NB4 (cell line): ENCODE measurements at regions not wholly inside any gene's neighbourhood (a gene's known extent, or its start where the extent isn't known, plus 50 kb on each side); places are given as distances from the start of the nearest gene placed in this dataset.

Source experiments
- DNase-seq: peaks from one replicate; pipeline ENCODE4 v3.0.0; 2010; ENCODE audit warnings: low read depth
- H3K4me3 ChIP-seq: one replicate; pipeline ENCODE4 v1.5.1; 2011; ENCODE audit warnings: mild to moderate bottlenecking, low read depth, low read length, moderate library complexity
- CTCF ChIP-seq: IDR thresholded peaks from one replicate; pipeline ENCODE4 v1.5.1; 2012; ENCODE audit warnings: low read depth, low read length
- MAX ChIP-seq: IDR thresholded peaks from 2 replicates; pipeline ENCODE4 v1.6.1; 2011; ENCODE audit warnings: low read depth, low read length
- MYC ChIP-seq: IDR thresholded peaks from 2 replicates; pipeline ENCODE4 v1.6.1; 2011; ENCODE audit warnings: low read depth, low read length
- POLR2A ChIP-seq: IDR thresholded peaks from 2 replicates; pipeline ENCODE4 v1.6.1; 2011; ENCODE audit warnings: mild to moderate bottlenecking; ENCODE audit not compliant: insufficient read length; ENCODE audit errors: extremely low read depth

GRCh38 chr1:79648126-79648525, 641.6 kb upstream of the ADGRL4 start:
- no peak for DNase-seq
- TF ChIP-seq MAX: no peak
- TF ChIP-seq CTCF: no peak
- H3K4me3 ChIP-seq: no peak overlapping the region

- DNase-seq: no peak
- no peak for TF ChIP-seq MAX
- no peak for TF ChIP-seq MYC
Observed at GRCh38 chr1:79646880-79647279, 640.4 kb upstream of the ADGRL4 start.

GRCh38 chr1:79638382-79638781, 631.9 kb upstream of the ADGRL4 start:
- no peak for DNase-seq
- H3K4me3 ChIP-seq: no peak overlapping the region
- TF ChIP-seq CTCF: no peak
- no peak for TF ChIP-seq MAX
- no peak for TF ChIP-seq MYC
- no peak for TF ChIP-seq POLR2A

More at GRCh38 chr1:79646880-79647279, 640.4 kb upstream of the ADGRL4 start:
- no peak overlapping the region for H3K4me3 ChIP-seq

- no peak overlapping the region for H3K4me3 ChIP-seq
- no peak for DNase-seq
- TF ChIP-seq POLR2A (no peak), CTCF (no peak), MYC (no peak), MAX (no peak)
Observed at GRCh38 chr1:79633456-79633855, 626.9 kb upstream of the ADGRL4 start.

GRCh38 chr1:79629414-79629813, 622.9 kb upstream of the ADGRL4 start:
- no peak for DNase-seq

GRCh38 chr1:79617777-79618176, 611.2 kb upstream of the ADGRL4 start:
- no peak overlapping the region for H3K4me3 ChIP-seq
- DNase-seq: no peak
- TF ChIP-seq POLR2A (no peak), CTCF (no peak), MYC (no peak), MAX (no peak)

More at GRCh38 chr1:79629414-79629813, 622.9 kb upstream of the ADGRL4 start:
- TF ChIP-seq CTCF: no peak
- TF ChIP-seq POLR2A: no peak
- TF ChIP-seq MYC: no peak
- TF ChIP-seq MAX: no peak
- no peak overlapping the region for H3K4me3 ChIP-seq
